ENCODE measurements at regions not wholly inside any gene's neighbourhood (a gene's known extent, or its start where the extent isn't known, plus 50 kb on each side); places are given as distances from the start of the nearest gene placed in this dataset.
"Not testable (repeated sequence)": the region's sequence is repeated elsewhere in the genome, so short reads cannot be mapped to it uniquely, and the experiment has no call there.

DNA sequence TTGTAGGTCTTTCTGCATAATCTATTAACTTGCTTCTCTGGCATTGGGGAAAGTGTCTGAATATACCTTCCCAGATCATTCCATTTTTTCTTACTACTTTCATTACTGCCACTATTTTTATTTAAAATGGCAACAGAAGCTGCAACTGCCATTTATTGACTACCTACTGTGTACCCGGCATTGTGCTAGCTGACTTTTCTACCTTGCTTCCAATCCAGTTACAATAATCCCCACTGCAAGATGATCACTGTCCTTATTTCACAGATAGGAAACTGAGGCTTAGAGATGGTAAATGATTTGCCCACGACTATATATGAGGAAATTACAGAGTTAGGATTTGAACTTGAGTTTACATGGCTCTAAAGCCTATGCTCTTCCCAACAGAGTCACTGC lies 129.0 kb downstream of the MAP3K7 start:
- H3K4me3 ChIP-seq (ENCODE audit: control insufficient read depth, low read depth, low read length) = no peak overlapping the region
- DNase-seq (ENCODE audit: low read depth) = no peak
- no peak for TF ChIP-seq CTCF (IDR thresholded peaks at IDR 0.05; ENCODE audit: control insufficient read depth, insufficient read depth, low read depth, low read length, missing control alignments)

- not testable (repeated sequence) for H3K4me3 ChIP-seq (ENCODE audit: control insufficient read depth, low read depth, low read length)
Observed at GRCh38 chr6:90456997-90457866, 129.6 kb downstream of the MAP3K7 start.

DNA sequence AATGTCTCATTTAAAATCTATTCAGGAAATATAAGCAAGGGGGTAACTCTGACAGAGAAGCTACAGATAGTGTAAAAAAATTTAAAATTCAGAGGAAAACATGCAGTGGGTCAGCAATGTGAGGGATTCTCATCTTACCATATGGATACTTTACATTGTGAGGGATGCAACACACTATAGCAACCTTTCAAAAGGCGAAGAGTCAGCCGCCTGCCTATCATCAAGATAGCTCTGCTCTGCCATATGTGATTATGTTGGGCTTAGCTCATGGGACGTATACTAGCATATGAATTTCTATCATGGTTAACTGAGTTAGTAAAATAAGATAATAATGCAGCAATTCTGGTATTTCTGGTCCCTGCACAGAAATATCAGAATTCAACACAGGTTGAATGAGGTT lies 130.9 kb downstream of the MAP3K7 start:
- DNase-seq (ENCODE audit: low read depth) = no peak
- H3K4me3 ChIP-seq (ENCODE audit: control insufficient read depth, low read depth, low read length) = no peak overlapping the region
- TF ChIP-seq CTCF (IDR thresholded peaks at IDR 0.05; ENCODE audit: control insufficient read depth, insufficient read depth, low read depth, low read length, missing control alignments) = no peak

More at GRCh38 chr6:90456997-90457866, 129.6 kb downstream of the MAP3K7 start:
- not testable (repeated sequence) for DNase-seq (ENCODE audit: low read depth)

- no peak for DNase-seq (ENCODE audit: low read depth)
- H3K4me3 ChIP-seq (ENCODE audit: control insufficient read depth, low read depth, low read length) = no peak overlapping the region
- no peak for TF ChIP-seq CTCF (IDR thresholded peaks at IDR 0.05; ENCODE audit: control insufficient read depth, insufficient read depth, low read depth, low read length, missing control alignments)
Observed at GRCh38 chr6:90454836-90455427, 131.9 kb downstream of the MAP3K7 start.

DNA sequence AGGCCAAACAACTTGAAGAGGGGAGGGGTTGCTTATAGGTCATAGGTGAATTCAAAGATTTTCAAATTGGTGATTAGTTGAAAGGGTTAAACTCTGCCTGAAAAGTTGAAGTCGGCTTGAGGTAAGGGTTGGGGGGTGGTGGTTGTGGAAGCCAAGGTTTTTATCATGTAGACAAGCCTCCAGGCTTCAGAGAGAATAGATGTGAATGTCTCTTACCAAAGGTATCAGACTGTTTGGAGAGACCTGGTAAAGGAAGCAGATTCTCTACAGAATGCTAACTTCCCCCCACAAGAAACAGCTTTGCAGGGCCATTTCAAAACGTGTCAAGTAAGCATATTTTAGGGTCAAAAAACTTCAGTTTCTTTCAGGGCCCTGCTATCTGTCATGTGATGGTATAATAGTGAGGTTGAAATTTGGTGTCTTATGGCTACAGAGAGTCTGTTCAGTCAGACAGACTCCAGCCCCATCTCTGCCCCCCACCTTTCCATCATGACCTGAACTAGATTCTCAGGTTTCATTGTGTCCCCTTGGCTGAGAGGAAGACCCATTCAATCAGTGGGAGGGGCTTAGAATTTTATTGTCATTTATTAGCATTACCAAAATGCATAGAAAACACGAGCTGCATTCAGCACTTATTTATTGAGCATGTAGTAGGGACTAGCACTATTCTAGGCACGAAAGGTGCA lies 136.5 kb downstream of the MAP3K7 start:
- H3K4me3 ChIP-seq (ENCODE audit: control insufficient read depth, low read depth, low read length) = no peak overlapping the region
- DNase-seq (ENCODE audit: low read depth) = no peak
- TF ChIP-seq CTCF (IDR thresholded peaks at IDR 0.05; ENCODE audit: control insufficient read depth, insufficient read depth, low read depth, low read length, missing control alignments) = no peak

DNA sequence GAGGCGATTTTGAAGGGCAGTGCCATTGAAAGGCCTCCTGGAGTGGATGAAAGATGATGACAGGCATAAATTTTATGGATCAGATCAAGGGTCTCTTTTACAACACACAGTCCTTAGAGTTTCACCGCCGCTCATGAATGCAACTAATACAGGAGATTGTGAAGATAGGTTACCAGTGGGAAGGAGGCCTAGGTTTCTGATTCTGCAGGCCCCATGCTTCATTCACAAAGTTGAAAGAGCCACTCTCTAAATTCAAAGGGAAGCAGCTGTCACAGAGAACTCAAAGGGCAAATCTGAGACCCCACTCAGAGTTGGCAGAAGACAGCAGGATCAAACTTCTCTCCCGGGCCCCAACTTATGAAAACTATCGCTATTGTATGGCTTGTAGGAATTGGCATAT lies 137.6 kb downstream of the MAP3K7 start:
- no peak for DNase-seq (ENCODE audit: low read depth)
- H3K4me3 ChIP-seq (ENCODE audit: control insufficient read depth, low read depth, low read length) = no peak overlapping the region
- no peak for TF ChIP-seq CTCF (IDR thresholded peaks at IDR 0.05; ENCODE audit: control insufficient read depth, insufficient read depth, low read depth, low read length, missing control alignments)

GRCh38 chr6:90448836-90449235 lies 138.0 kb downstream of the MAP3K7 start:
- DNase-seq (ENCODE audit: low read depth) = no peak
- no peak overlapping the region for H3K4me3 ChIP-seq (ENCODE audit: control insufficient read depth, low read depth, low read length)
- TF ChIP-seq CTCF (IDR thresholded peaks at IDR 0.05; ENCODE audit: control insufficient read depth, insufficient read depth, low read depth, low read length, missing control alignments) = no peak
